Kidney epithelial cell (primary cell): ENCODE measurements at regions not wholly inside any gene's neighbourhood (a gene's known extent, or its start where the extent isn't known, plus 50 kb on each side); places are given as distances from the start of the nearest gene placed in this dataset.

Experiments used
- DNase-seq: peaks from one replicate; pipeline ENCODE4 v3.0.0-alpha.2; 2010; ENCODE audit warnings: low read depth
- H3K27me3 ChIP-seq: 2 replicates; pipeline ENCODE4 v1.6.0; 2011; ENCODE audit warnings: low read length; ENCODE audit not compliant: control insufficient read depth, insufficient read depth
- H3K36me3 ChIP-seq: 2 replicates; pipeline ENCODE4 v1.5.1; 2011; ENCODE audit warnings: low read length; ENCODE audit not compliant: control insufficient read depth, insufficient read depth
- H3K4me3 ChIP-seq: 2 replicates; pipeline ENCODE4 v1.5.1; 2011; ENCODE audit warnings: low read depth, mild to moderate bottlenecking, control low read depth, low read length
- TF ChIP-seq, protein P1 (sequence below): IDR thresholded peaks from 2 replicates; pipeline ENCODE4 v1.5.1; 2011; ENCODE audit warnings: mild to moderate bottlenecking, moderate library complexity, low read length, control low read depth, inconsistent platforms; ENCODE audit not compliant: insufficient read depth, poor library complexity, severe bottlenecking

DNA sequence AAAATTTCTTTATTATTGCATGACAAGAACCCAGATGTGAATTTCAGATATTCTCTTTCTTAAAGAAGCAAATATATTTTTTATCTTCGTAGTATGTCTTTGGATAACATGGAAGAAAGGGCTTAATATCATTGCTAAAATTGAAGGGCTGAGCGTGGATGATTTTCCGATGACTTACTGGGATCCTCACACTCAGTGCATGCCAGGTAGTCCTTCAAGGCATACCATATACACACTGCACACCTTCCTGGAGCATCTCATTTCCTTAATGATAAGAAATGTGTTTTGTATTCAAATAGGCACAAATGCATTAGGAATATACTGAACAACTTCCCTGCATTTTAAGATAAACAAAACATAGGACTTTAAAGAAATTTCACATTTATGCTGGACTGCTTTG, 193.9 kb upstream of the MAP3K7 start:
- Histone ChIP-seq H3K27me3 (no peaks in the 10 kb centered on the region), H3K4me3 (no peak overlapping the region), H3K36me3 (no peaks in the 10 kb centered on the region)
- TF ChIP-seq, protein P1, sequence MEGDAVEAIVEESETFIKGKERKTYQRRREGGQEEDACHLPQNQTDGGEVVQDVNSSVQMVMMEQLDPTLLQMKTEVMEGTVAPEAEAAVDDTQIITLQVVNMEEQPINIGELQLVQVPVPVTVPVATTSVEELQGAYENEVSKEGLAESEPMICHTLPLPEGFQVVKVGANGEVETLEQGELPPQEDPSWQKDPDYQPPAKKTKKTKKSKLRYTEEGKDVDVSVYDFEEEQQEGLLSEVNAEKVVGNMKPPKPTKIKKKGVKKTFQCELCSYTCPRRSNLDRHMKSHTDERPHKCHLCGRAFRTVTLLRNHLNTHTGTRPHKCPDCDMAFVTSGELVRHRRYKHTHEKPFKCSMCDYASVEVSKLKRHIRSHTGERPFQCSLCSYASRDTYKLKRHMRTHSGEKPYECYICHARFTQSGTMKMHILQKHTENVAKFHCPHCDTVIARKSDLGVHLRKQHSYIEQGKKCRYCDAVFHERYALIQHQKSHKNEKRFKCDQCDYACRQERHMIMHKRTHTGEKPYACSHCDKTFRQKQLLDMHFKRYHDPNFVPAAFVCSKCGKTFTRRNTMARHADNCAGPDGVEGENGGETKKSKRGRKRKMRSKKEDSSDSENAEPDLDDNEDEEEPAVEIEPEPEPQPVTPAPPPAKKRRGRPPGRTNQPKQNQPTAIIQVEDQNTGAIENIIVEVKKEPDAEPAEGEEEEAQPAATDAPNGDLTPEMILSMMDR = no peak
- DNase-seq = no peak

DNA sequence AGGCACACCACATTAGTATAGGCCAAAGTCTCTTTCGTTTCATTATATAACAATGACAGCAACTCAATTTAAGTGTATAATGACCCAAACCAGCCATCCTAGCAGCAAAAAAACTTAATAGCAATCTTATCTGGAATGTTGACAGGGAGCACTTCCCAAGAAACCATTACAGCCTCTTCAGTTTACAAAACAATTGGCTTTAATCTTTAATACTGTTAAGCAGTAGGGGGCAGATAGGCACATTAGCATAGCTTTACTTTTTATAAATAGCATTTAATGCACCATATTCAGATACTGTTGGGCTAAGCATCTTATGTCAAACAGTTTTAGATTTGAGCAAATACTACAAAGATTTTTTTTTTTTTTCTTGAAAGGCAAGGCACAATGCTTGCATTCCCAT, 193.3 kb upstream of the MAP3K7 start:
- H3K4me3 ChIP-seq = no peak overlapping the region
- DNase-seq = no peak
- TF ChIP-seq, protein P1 = no peak
- H3K27me3 ChIP-seq = no peaks in the 10 kb centered on the region
- no peaks in the 10 kb centered on the region for H3K36me3 ChIP-seq

DNA sequence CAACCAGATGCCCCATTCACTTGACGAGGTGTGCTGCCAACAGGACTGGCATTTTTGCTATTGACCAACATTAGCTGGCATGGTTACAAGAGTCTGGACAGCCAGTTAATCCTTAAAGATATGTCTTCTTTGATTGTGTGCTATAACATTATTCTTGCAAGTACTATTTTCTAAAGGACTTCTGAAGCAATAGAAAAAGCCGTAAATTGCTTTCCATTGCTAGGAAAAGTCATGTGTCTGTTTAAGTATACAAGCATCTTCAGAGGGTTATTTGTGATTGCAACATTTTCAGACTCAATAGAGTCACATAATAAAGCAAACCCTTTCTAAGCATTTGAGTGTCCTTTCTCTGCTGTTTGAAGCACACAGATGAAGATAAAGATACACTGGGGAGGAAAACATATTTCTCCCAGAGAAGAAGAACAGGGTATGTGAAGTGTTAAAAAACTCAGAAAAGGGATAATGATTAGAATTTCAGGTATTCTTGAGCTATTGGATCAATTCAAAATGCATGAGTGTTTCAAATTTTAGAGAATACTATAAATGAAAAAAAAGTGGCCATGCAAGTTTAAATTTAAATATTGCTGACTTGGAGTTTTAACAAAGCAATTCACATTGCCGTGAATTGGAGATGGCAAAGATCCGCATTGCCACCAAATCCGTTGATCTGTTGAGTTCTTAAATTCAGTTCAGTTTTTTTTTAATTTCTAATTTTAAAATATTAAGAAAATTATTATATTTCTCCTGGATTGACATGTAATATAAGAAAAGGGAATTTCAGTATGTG, 191.7 kb upstream of the MAP3K7 start:
- TF ChIP-seq, protein P1 = no peak
- Histone ChIP-seq H3K27me3 (no peaks in the 10 kb centered on the region), H3K36me3 (no peaks in the 10 kb centered on the region), H3K4me3 (no peak overlapping the region)
- no peak for DNase-seq

DNA sequence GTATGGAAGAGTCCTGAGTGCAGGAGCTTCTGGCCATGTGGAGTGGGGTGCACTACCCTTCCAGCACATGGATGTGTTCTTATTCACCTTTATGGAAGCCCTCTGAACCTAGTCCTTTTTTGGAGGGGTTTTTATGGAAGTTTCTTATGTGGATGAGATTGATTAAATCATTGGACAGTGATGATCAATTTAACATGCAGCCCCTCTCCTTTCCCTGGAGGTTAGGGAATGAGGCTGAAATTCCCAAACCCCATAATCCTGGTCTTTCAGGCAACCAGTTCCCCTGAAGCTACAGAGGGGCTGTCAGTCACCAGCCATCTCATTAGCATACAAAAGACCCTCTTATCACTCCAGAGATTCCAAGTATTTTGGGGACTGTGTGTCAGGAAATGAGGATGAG, 183.9 kb upstream of the MAP3K7 start:
- Histone ChIP-seq H3K36me3 (no peaks in the 10 kb centered on the region), H3K27me3 (no peaks in the 10 kb centered on the region), H3K4me3 (no peak overlapping the region)
- DNase-seq = no peak
- TF ChIP-seq, protein P1 = no peak

DNA sequence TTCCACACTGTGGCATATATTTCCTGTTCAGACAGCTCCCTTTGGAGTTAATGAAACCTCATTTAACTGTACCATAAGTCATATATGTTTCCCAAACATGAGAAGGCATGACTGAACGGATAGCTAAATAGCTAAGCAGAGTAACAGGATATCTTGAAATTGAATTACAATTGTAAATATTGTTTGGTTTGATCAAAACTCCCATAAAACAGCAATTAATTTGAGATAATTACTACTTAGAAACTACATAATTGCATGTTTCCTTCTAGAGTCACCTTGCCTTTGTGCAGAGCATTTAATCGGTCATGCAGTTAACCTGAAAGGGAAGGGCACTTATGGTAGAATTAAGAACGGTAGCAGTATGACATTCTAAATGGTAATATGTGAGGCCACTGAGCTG, 179.0 kb upstream of the MAP3K7 start:
- Histone ChIP-seq H3K4me3 (no peak overlapping the region), H3K27me3 (no peaks in the 10 kb centered on the region), H3K36me3 (no peaks in the 10 kb centered on the region)
- no peak for DNase-seq
- TF ChIP-seq, protein P1 = no peak

DNA sequence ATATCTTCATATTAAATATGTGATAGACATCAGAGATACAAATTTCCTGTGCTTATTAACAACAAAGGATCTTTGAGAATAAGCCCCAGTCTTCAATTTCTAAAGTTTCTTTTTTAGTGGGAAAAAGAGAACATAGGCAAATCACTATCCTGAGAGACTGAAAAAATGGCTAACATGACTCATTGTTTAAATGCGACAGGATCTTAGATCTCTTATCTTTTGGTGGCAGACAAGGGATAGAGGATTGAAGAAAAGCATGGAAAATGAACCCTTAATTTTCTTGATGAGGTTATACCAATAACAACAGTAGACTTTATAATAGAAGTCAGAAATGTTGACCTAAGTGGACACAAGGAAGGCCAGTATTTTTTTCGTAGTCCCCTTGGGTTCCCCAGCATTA, 178.6 kb upstream of the MAP3K7 start:
- DNase-seq = no peak
- Histone ChIP-seq H3K27me3 (no peaks in the 10 kb centered on the region), H3K4me3 (no peak overlapping the region), H3K36me3 (no peaks in the 10 kb centered on the region)
- TF ChIP-seq, protein P1 = no peak
